SK-N-SH (cell line): ENCODE measurements at regions not wholly inside any gene's neighbourhood (a gene's known extent, or its start where the extent isn't known, plus 50 kb on each side); places are given as distances from the start of the nearest gene placed in this dataset.

ENCODE experiments used
- FOXM1 ChIP-seq: IDR thresholded peaks from 2 replicates; pipeline ENCODE4 v1.4.0; 2012; ENCODE audit warnings: low read depth, mild to moderate bottlenecking
- POLR2AphosphoS5 ChIP-seq: IDR thresholded peaks from 2 replicates; pipeline ENCODE4 v1.6.1; 2012; ENCODE audit warnings: low read depth, low read length
- TAF1 ChIP-seq: IDR thresholded peaks from 2 replicates; pipeline ENCODE4 v1.6.1; 2012; ENCODE audit warnings: low read depth, mild to moderate bottlenecking, low read length, moderate library complexity, borderline replicate concordance
- TF ChIP-seq, protein P1 (sequence below): IDR thresholded peaks from 2 replicates; pipeline ENCODE4 v1.4.0; 2012; ENCODE audit warnings: low read depth
- TF ChIP-seq, protein P2 (sequence below): fragments of 200-600 bp; sonication (generic); IDR thresholded peaks from 2 replicates; pipeline ENCODE4 v1.6.1; 2017; ENCODE audit warnings: antibody characterized with exemption, mild to moderate bottlenecking, moderate library complexity

DNA sequence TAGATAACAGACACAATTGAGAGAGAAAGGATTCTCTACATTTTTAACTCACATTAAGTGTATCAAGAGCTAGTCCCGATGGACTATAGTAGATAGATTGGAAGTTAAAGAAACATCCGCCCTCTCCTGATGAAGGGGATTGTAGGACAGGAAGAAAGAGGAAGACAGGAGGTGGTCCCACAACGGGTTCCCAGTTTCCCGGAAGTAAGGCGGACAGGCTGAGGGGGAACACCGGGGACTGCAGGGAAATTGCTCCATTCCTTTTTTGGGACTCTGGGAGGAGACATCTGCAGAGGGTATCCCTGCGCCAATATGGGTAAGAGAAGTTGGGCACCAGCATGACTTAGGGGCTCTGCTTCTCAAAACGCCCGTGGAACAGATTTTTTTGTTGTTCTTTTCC lies 177.5 kb upstream of the ATF7IP start:
- TF ChIP-seq POLR2AphosphoS5 (no peak), FOXM1 (no peak), TAF1 (no peak)
- TF ChIP-seq, protein P1, sequence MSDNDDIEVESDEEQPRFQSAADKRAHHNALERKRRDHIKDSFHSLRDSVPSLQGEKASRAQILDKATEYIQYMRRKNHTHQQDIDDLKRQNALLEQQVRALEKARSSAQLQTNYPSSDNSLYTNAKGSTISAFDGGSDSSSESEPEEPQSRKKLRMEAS = no peak
- TF ChIP-seq, protein P2, sequence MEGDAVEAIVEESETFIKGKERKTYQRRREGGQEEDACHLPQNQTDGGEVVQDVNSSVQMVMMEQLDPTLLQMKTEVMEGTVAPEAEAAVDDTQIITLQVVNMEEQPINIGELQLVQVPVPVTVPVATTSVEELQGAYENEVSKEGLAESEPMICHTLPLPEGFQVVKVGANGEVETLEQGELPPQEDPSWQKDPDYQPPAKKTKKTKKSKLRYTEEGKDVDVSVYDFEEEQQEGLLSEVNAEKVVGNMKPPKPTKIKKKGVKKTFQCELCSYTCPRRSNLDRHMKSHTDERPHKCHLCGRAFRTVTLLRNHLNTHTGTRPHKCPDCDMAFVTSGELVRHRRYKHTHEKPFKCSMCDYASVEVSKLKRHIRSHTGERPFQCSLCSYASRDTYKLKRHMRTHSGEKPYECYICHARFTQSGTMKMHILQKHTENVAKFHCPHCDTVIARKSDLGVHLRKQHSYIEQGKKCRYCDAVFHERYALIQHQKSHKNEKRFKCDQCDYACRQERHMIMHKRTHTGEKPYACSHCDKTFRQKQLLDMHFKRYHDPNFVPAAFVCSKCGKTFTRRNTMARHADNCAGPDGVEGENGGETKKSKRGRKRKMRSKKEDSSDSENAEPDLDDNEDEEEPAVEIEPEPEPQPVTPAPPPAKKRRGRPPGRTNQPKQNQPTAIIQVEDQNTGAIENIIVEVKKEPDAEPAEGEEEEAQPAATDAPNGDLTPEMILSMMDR = no peak
